Testis (tissue), 2 donors: ENCODE measurements at regions not wholly inside any gene's neighbourhood (a gene's known extent, or its start where the extent isn't known, plus 50 kb on each side); places are given as distances from the start of the nearest gene placed in this dataset.

Experiments
- DNase-seq: peaks from one replicate; pipeline ENCODE4 v3.0.0-alpha.2; 2019
- H3K27ac ChIP-seq, 2 donors: fragments of 200-600 bp; sonication (generic); one replicate each; pipeline ENCODE4 v1.5.1; 2019
- H3K27me3 ChIP-seq: fragments of 200-600 bp; sonication (generic); one replicate; pipeline ENCODE4 v1.5.1; 2019
- H3K36me3 ChIP-seq: fragments of 200-600 bp; sonication (generic); one replicate; pipeline ENCODE4 v1.5.1; 2017; ENCODE audit warnings: low read depth; ENCODE audit errors: missing control alignments
- H3K4me1 ChIP-seq: fragments of 200-600 bp; sonication (generic); one replicate; pipeline ENCODE4 v1.5.1; 2019
- H3K4me3 ChIP-seq, 2 donors: fragments of 200-600 bp; sonication (generic); one replicate each; pipeline ENCODE4 v1.5.1; 2017 to 2019
- H3K9me3 ChIP-seq: fragments of 200-600 bp; sonication (generic); one replicate; pipeline ENCODE4 v1.5.1; 2017
- POLR2A ChIP-seq: fragments of 450-650 bp; IDR thresholded peaks from one replicate; pipeline ENCODE4 v1.6.1; 2017; ENCODE audit warnings: antibody characterized with exemption, mild to moderate bottlenecking, moderate library complexity
- WGBS, 2 donors: methylation state at CpG; one replicate each; pipeline ENCODE4 v1.1.5; 2018; 5-methylcytosine and 5-hydroxymethylcytosine counted together
- intact Hi-C: fragments of 100-400 bp; cut with DNase I; formaldehyde crosslinking; loops from one replicate; pipeline ENCODE4 v1.15.1; 2023; ENCODE audit warnings: low total_unique reads
- TF ChIP-seq, protein P1 (sequence below), 3 experiments: fragments of 450-650 bp in 2 of 3; fragments of 200-600 bp in 1 of 3; sonication (generic) in 1 of 3; IDR thresholded peaks; one replicate each; pipeline ENCODE4 v1.5.1; 2016 to 2019; ENCODE audit warnings: antibody characterized with exemption in 3 of 3, mild to moderate bottlenecking in 2 of 3, moderate library complexity in 1 of 3

DNA sequence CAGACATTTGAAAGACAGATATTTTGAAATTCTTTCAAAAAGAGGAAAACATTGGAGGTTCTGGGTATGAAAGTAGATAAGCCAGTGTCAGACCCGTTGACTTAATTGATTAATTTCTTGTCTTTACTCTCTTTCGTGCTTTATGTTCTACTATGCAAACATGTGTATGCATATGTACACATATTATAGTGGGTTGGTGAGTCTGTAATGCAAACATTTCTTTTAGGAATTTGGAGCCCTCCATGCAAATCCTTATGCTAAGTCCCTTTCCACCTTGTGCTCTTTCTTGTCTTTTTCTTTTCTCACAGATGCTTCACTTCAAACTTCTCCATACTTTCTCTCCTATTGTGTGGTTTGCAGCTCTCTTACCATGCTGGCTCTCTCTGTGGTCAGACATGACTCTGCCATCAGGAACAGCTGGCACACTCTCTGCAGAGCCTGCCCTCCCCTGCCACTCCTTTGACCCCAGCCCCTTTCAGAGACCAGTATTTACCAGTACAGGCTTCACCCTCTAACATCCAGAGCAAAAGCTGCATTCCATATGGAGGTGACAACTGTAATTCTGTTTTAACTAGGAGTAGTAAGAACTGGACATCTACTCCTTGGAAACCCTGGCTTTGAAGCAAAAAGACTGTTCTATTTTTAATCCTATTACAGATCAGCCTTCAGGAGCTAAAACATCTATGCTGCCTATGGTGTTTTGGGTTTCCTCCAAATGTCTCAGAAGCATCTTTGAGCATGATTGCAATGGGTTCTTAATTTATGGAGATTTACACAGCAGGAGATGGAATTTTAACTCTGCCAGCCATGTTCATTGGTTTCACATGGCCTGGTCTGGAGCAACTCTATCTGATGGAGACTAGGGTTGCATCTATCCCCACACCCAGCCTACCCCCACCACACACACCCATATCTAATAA lies 386.9 kb upstream of the FAT3 start:
- TF ChIP-seq, protein P1, sequence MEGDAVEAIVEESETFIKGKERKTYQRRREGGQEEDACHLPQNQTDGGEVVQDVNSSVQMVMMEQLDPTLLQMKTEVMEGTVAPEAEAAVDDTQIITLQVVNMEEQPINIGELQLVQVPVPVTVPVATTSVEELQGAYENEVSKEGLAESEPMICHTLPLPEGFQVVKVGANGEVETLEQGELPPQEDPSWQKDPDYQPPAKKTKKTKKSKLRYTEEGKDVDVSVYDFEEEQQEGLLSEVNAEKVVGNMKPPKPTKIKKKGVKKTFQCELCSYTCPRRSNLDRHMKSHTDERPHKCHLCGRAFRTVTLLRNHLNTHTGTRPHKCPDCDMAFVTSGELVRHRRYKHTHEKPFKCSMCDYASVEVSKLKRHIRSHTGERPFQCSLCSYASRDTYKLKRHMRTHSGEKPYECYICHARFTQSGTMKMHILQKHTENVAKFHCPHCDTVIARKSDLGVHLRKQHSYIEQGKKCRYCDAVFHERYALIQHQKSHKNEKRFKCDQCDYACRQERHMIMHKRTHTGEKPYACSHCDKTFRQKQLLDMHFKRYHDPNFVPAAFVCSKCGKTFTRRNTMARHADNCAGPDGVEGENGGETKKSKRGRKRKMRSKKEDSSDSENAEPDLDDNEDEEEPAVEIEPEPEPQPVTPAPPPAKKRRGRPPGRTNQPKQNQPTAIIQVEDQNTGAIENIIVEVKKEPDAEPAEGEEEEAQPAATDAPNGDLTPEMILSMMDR (IDR thresholded peaks at IDR 0.05): no peak
- no peak for TF ChIP-seq POLR2A
- no peaks in the 10 kb centered on the region for H3K4me1 ChIP-seq
- no peak for DNase-seq
- no peak overlapping the region for H3K27ac ChIP-seq
- 81 to 85% methylated on average over 2 of the region's 2 CpGs for WGBS, 2 donors
- intact Hi-C loops: no loop called here
- no peak overlapping the region for H3K4me3 ChIP-seq
- no peaks in the 10 kb centered on the region for H3K9me3 ChIP-seq
- H3K27me3 ChIP-seq: no peaks in the 10 kb centered on the region
- H3K36me3 ChIP-seq: no peaks in the 10 kb centered on the region

DNA sequence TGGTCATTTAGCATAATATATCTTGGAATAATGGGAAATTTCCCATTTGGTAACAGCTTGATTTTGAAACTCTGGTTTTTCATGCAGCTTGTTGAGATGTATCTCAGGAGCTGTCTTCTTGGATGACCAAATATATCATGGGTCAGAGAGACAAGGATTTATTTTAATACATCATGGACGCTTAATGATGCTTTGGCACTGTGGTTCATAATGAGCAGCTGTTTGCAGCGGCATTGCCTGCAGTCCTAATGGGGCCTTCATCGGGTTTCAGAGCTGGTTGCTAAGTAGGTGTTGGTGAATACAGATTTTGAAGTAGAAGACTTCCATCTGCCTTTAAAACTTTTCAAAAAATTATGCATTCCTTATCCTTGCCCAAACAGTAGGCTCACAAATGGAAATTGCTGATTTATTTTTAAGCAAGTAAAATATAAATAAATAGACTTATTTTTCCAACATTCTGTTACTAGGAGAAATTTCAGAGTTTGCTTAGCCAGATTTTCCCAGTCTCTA lies 389.5 kb upstream of the FAT3 start:
- H3K36me3 ChIP-seq: no peaks in the 10 kb centered on the region
- 63 to 79% methylated on average over 3 of the region's 3 CpGs for WGBS, 2 donors
- TF ChIP-seq, protein P1 (IDR thresholded peaks at IDR 0.05): no peak
- TF ChIP-seq POLR2A: no peak
- H3K9me3 ChIP-seq: no peaks in the 10 kb centered on the region
- no peaks in the 10 kb centered on the region for H3K27me3 ChIP-seq
- intact Hi-C loops: no loop called here
- no peak overlapping the region for H3K4me3 ChIP-seq
- no peaks in the 10 kb centered on the region for H3K4me1 ChIP-seq
- H3K27ac ChIP-seq: no peak overlapping the region
- DNase-seq: no peak

DNA sequence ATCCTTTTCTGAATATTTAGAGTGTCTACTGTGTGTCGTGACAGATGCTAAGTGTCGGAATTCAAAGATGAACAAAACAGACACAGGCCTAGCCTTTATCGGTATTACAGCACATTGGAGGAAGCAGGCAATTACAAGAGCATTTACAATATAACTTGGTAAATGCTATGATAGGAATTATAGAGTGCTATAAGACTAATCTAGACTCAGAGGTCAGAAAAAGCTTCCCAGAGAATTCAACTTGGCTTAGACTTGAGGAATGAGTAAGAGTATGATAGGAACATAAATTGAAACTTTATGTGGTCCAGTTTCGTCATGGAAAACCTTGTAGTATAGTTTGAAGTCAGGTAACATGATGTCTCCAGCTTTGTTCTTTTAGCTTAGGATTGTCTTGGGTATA lies 395.7 kb upstream of the FAT3 start:
- H3K4me1 ChIP-seq: no peaks in the 10 kb centered on the region
- intact Hi-C loops: no loop called here
- H3K36me3 ChIP-seq: no peaks in the 10 kb centered on the region
- no peak for DNase-seq
- no peak overlapping the region for H3K27ac ChIP-seq
- no peaks in the 10 kb centered on the region for H3K9me3 ChIP-seq
- no peak overlapping the region for H3K4me3 ChIP-seq
- H3K27me3 ChIP-seq: no peaks in the 10 kb centered on the region
- TF ChIP-seq POLR2A: no peak
- TF ChIP-seq, protein P1 (IDR thresholded peaks at IDR 0.05): no peak
- WGBS, 2 donors: 91 to 93% methylated on average over 4 of the region's 4 CpGs

DNA sequence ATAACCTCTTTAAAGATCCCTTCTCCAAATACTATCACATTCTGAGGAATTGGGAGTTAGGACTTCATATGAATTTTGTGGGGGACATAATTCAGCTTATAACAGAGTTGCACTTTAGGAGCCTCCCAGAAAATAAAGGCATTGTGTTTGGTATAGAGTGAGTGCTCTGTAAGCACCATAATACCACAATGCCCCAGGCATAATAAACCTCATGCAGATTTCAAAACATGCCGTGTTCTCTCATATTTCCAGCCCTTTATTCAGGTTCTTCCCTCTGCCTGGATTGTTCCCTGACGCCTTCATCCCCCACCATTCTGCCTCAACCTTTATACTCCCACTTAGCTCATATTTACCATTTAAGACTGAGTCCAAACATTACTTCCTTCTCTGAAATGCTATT lies 398.8 kb upstream of the FAT3 start:
- intact Hi-C loops: no loop called here
- H3K27ac ChIP-seq: no peak overlapping the region
- H3K9me3 ChIP-seq: no peaks in the 10 kb centered on the region
- TF ChIP-seq, protein P1 (IDR thresholded peaks at IDR 0.05): no peak
- TF ChIP-seq POLR2A: no peak
- H3K36me3 ChIP-seq: no peaks in the 10 kb centered on the region
- H3K27me3 ChIP-seq: no peaks in the 10 kb centered on the region
- H3K4me1 ChIP-seq: no peaks in the 10 kb centered on the region
- H3K4me3 ChIP-seq: no peak overlapping the region
- 71 to 76% methylated on average over 2 of the region's 2 CpGs for WGBS, 2 donors
- no peak for DNase-seq
